SIG-M5 (cell line): ENCODE measurements at regions not wholly inside any gene's neighbourhood (a gene's known extent, or its start where the extent isn't known, plus 50 kb on each side); places are given as distances from the start of the nearest gene placed in this dataset.

Experiments used
- DNase-seq: peaks from one replicate; lab custom pipeline; 2025; lab: John Stamatoyannopoulos, UW

DNA sequence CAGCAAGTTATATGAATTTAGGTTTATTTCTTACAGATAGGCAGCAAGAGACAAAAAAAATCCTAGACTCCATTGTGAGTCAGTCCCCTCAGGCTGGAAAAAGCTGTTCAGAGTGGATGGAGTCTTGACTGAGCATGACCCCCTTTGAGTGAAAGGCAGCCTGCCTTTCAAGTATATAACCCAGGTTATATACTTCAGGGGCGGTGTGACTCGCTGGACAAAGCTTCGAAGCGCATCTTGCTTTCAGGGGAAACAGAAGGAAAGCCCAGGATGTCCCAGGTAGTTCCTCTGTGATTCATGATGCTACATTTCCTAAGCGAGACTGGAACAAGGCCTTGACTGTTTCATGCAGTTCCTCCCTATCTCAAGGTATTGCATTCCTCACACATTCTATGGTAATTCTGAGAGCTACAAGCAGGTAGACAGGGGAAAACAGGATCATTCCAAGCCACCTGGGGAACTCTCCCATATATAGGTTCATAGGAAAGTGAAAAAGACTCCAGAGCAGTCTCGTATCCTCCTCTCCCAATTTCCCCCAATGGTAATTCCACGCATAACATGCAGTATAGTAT, 1244.1 kb upstream of the CDH6 start:
- DNase-seq = no peak

DNA sequence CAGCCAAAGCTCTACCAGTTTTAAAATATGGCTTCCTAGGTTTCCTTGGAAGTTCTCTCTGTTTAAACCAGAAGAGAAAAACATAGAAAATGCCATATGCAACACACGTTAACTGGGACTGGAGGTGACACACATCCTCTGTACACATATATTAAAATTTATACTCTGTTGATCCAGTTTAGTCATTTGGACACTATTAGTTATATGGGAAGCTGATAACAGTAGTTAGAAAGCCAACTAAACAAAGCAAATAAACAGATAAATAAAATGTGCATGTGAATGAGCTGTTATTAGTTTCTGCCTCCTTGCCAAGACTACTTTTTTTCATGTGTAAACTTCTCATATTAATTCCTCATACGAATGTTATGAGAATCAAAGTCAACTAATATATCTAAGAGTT, 1249.2 kb upstream of the CDH6 start:
- no peak for DNase-seq

DNA sequence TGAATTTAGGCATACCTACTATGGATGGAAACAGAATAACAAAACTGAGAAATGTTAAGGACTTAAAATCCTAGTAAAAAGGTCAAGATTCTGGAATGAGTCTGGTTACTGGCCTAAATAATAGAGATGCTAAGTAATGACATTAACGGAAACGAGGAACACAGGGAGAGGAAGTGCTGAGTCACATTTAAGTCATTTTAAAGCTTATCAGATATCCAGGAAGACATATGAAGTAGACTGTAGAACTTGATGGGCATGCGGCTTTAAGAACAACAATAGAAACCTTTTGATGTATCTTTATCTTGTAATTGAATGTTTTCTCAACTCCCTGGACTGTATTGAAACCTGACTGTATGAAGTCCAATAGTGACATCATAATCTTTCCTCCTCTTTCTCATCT, 1251.4 kb upstream of the CDH6 start:
- no peak for DNase-seq

DNA sequence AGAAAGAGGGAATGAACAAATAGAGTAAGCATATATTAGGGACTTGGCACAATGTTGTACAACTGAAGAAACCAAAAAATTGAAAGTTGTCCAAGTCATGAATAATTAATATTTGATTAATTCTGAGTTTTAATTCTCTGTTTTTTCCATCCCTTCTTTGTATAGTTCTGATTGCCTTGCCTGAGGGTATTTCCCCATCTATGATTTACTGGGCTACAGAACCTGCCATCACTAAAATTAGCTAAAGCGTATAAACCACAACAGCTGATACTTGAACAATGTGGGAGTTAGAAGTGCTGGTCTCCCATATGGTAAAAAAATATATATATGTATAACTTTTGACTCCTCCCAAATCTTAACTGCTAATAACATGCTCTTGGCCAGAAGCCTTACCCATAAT, 1253.5 kb upstream of the CDH6 start:
- no peak for DNase-seq

DNA sequence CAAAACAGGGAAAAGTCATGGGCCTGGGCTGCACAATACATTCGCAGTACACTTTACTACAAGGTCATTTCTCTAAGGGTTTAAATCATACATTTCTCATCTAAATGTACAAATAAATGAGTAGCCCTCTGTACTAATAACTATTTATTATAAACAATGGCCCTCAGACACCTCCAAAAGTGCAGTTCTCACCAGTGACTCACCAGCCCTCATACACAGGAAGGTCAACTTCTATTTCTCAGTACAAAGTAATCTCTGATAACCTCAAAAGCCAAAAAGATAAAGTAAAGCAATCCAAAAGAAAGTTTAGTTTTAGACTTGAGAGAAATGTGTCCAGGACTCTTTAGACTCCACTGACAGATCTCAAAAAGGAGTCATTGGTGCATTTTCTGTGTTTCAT, 1258.1 kb upstream of the CDH6 start:
- DNase-seq = no peak

DNA sequence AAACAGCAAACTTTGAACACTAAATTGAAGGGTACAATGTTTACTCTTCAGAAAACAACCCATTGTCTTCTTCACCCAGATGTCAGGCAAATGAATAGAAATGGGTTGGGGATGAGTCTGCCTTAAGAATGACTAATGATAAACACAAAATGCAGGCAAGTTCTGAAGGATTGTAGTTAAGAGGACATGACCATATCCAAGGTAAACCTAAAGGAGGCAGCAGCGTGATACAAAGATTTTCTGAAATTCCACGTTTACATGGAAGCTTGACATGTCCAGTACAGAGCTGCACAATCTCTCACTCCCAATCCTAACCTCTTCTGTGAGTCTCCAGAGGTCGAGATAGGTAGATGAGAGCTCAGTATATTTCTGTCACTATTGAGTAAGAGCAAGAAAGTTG, 1263.2 kb upstream of the CDH6 start:
- DNase-seq = no peak

DNA sequence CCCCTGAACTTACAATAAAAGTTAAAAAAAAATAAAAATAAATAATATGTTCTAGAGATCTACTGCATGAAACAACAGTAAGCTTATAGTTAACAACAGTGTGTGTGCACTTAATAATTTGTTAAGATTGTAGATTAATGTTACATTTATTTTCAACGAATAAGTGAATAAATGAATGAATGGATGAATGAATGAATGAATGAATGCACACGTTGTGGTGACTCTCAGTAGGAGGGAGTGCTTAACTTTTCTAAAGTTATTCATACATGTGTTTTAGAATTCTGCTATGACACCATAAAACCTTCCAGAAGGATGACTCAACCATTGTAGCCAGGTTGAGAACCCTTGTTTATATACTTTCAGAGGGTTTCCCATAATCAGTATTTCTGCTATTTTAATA, 1269.4 kb upstream of the CDH6 start:
- no peak for DNase-seq

DNA sequence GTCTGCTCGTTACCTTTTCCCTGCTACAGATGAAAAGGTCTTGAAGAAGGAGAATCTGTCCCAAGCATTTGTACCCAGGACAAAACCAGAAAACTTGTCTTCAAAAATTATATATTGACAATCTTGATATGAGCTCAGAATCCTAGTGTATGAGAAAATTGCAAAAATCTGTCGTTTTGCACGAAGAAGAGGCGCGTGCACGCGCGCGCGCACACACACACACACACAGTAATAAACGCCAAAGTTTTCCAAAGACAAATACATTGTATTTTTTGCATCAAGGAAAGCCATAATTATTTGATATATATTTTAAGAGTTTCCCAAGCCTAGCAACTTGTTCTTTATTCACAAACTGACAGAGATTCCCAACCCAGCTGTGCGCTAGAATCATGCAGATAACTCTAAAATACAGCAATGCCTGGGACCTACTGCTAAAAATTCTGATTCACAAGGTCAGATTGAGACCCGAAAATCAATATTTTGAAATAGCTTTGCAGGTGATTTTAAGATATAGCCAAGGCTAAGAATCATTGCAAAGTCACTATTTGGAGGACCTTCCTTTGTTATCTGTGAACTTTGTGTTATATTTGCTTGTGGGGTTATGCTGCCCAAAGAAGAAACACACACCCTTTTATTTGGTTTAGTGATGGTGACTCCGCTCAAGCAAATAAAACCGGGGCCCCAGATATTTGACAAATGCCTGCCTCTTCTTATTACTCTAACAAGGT, 1287.7 kb upstream of the CDH6 start:
- DNase-seq = no peak

DNA sequence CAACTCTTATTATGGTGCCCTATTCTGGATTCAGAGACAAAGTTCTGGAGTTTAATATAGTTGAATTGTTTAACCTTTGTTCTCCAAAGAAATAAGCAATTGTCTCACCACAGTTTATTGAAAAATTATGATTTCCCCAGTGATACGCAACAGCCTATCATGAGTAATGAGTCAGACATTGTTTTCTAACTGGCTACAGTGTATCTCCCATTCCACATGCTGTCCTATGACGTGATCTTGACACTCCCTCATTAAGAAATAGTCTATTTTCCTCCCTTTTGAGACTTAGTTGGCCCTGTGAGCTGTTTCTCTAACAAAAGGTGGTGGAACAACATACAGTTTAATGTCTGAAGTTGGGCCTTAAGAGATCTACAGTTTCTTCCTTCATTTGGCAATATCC, 1290.6 kb upstream of the CDH6 start:
- DNase-seq = no peak

DNA sequence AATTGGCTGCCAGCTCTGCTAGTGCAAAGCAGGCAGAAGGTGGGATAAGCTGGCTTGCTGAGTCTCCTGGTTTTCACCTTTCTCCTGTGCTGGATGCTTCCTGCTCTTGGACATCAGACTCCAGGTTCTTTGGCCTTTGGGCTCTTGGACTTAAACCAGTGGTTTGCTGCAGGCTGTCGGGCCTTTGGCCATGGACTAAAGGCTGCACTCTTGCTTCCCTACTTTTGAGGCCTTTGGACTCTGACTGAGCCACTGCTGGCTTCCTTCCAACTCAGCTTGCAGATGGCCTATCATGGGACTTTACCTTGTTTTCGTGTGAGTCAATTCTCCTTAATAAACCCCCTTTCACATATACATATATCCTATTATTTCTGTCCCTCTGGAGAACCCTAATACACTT, 1293.9 kb upstream of the CDH6 start:
- DNase-seq = no peak

DNA sequence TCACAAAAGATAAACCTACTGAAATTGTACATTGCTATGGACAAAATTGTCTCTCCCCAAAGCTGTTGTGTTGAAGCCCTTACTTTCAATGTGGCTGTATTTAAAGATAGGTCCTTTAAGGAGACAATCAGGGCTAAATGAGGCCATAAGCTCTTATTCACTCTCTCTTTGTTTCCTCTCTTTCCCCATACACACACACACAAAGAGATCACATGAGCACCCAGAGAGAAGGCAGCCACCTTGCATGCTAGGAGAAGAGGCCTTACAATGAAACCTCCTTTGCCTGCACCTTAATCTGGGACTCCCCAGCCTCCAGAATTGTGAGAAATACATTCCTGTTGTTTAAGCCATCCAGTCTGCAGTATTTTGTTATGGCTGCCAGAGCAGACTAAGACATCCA, 1295.6 kb upstream of the CDH6 start:
- DNase-seq = no peak

DNA sequence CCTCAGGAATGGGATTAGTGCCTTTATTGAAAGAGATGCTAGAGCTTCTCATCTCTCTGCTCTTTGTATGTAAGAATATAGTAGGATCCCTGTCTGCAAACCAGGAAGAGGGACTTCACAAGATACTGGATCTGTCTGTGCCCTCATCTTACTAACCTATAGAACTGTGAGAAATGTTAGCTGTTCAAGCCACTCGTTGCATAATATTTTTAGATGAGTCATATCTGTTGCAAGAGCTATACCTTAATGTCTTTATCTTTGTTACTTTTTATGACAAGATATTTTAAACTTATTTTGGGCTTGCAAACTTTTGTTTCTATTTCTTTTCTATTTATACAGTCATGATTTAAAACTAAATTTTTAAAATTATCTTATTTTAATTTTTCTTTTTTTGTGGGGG, 1296.8 kb upstream of the CDH6 start:
- no peak for DNase-seq

DNA sequence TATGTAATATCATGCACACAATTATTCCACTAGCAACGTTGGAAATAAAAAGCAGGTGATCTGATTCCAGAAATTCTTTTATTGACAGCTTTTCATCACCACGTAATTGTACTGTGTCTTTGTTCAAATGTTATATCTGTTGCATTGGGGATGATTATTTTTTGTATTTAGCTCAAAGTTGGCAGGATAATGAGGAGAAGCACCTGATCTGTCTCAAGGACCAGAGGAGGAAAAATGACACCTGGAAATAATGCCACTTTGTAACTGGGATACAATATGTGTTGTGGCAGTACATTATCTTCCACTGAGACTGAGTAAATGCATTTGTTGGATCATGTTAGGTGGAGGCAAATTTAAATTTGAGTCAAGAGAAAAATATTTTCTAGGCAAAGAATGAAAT, 1298.8 kb upstream of the CDH6 start:
- DNase-seq = no peak

DNA sequence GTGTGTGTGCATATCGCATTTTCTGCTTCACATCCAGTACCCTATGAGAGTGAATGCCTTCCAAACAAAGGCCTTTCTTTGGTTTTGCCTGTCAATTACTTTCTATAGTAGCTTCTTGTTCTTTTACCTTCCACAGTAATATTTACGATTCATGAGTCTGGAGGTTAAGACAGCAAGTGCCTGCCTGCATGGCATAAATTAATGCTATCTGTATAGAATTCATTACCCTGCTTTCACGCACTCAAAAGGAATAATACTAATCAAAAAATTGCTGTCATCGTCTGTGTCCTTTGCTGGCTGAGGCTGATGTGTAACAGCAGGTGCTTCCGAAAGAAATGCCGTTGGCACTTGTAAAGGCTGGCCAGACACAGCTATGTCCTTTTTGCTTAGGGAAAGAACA, 1304.4 kb upstream of the CDH6 start:
- no peak for DNase-seq

DNA sequence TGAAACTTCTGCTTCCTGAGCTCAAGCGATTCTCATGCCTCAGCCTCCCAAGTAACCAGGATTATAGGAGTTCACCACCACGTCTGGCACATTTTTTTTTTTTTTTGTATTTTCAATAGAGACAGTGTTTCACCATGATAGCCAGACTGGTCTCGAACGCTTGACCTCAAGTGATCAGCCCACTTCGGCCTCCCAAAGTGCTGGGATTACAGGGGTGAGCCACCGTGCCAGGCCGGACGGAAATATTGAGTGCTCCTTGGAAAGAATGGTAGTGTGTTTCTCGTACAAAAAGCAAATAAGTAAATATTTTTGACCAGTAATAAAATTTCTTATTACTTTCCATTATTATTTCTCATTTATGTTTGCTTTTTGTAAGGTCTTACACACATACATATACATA, 1307.9 kb upstream of the CDH6 start:
- no peak for DNase-seq

DNA sequence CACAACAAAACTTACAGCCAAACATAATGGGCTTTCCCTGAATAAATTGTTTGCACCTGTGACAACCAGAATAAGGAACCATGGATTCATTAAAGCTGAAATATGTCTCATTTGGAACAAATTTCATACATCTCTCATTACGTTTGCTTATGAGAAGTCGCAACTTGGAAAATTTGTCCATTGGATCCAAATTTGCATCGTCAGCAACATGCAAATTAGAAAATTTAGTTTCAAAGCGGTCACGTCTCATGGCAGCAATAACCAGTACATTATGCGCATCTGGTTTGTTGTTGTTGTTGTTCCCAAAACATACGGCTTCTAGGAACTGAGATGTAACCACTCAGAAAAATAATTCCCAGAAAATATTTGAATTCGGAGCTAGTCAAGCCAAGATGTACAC, 1311.5 kb upstream of the CDH6 start:
- DNase-seq = no peak

DNA sequence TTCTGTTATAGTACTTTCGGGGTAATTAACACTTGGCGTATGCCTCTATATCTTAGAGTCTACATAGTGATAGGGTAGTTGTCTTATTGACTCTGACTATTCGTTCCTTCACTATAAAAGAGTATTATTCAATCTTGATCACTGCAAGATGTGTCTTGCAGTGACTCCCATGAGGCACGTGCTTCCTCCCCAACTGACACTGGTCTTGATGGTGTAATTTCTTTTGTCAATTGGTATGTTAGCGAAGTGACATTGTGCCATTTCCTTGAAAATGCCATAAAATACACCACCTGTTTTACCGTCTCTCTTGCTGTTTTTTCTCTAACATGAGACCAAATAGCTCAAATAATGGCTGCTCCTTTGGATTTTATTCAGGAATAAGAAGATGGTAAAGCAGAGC, 1314.1 kb upstream of the CDH6 start:
- DNase-seq = no peak

DNA sequence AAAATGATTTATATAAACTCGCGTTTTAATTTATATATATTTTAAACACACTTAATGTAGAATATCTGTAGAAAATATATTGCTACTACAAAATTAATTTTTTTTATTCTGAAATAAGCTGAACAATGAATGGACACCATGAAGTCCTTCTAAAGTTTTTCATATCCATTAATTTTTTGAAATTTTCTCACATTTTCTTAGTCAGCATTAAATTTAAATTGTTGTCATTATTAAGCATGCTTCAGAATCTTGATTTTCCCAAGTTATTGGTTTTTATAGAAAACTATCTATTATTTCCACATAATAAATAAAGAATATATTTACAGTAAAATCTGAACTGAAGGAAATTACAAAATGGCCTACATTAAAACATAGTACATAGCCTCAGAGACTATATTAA, 1314.9 kb upstream of the CDH6 start:
- DNase-seq = no peak

DNA sequence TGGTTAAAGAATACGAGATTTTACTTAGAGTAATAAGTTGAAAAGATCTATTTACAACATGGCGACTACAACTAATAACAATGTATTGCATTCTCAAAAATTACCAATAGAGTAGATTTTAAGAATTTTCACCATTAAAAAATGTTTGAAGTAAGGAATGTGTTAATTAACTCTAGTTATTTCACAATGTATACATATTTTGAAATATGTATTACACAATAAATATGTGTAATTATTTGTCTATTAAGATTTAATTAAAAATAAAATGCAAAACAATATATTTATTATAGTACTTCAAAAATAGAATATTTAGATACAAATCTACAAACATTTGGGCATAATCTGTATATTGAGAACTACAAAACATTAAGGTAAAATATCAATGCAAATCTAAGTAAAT, 1326.3 kb upstream of the CDH6 start:
- no peak for DNase-seq

DNA sequence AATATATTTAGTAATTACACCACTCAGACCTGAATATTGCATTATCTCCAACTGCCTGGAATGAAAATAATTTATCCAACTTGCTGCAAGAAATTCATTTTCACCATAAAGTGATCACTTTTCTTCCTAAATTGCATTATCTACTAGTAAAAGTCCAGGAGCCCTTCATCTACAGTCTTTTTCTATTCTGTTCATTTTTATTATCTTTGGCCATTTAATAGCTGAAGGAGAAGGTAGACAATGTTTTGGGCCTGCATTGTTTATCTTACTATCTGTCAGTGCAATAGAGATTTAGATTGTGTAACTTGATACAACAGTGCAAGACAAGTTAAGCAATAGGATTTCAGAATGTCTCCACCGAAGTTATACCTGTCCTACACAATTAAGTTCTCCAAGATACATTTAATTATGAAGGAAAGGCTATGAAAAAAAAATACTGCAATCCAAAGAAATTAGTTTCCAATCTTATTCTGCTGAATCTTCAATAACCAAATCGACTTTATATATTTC, 1339.7 kb upstream of the CDH6 start:
- no peak for DNase-seq

DNA sequence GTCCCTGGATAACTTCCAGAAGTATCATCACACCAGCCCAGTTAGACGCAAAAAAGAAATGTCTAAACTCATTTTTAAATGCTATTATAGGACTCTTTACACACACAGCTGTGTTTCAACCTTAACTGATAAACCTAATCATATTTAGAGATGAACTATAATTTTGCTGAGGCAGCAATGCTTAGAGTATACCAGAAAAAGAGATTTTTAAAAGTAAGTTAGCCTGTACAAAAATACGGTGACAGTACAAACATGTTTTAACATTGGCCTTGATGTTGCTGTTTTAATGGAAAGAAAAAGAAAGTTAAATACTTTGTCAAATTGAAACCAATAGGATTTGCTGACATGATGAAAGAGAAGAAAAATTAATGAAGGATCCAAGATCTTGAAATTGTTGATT, 1341.2 kb upstream of the CDH6 start:
- DNase-seq = no peak

DNA sequence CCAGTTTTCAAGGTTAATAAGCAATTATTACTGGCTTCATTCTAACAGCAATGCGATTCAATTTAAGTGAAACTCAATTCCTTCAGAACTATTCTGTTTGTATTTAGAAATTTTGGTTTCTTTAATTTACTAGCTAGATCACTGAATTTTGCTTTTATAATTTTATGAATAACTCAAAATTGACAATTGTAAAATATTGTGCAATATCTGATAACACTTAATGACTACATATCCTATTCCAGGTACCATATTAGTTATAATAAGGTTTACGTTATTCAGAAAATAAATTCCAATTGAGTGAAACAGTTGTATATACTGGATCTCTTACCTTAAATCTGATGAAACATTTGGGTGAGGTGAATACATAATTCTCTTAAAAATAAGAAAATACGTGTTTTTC, 1348.3 kb upstream of the CDH6 start:
- no peak for DNase-seq

DNA sequence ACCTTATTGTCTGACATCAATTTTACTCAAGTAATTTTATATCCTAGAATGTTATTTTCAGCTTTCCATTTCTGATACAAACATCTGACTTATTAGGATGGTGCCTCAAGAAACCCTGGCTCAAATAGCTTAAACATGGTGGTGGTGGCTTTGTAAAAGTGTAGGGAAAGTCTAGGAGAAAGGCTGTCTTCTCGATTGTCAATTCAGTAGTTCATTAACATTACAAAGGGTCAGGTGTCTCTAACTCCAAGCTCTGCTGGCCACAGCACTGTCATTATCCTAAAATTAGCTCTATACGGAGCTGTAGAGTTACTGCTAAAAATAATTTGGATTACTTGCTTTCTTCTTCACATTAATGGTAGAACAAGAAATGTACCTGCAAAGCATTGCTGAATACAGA, 1360.1 kb upstream of the CDH6 start:
- DNase-seq = no peak

DNA sequence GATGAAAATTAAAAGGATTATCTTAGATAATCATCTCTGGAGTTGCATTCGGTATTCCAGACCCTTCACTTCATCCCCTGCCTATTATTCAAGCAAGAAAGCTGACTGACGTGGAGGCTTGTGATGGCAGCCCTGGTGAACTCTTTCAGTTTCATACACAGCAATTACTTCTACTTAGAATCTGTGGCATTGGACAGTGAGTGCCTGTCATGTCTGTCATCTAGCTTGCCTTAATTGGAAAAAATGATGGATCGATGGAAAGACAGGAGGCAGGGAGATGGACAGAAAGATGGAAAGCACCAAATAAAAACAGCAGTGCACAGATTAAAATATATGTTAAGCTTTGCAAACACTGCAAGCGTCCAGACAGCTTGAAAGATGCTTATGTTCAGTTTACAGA, 1371.0 kb upstream of the CDH6 start:
- DNase-seq = no peak
